Tibial artery (tissue), 4 donors: ENCODE measurements at regions not wholly inside any gene's neighbourhood (a gene's known extent, or its start where the extent isn't known, plus 50 kb on each side); places are given as distances from the start of the nearest gene placed in this dataset.
"Not testable (repeated sequence)": the region's sequence is repeated elsewhere in the genome, so short reads cannot be mapped to it uniquely, and the experiment has no call there.

Experiments used
- DNase-seq, 2 donors: peaks; one replicate each; pipeline ENCODE4 v3.0.0-alpha.2; 2019
- H3K27ac ChIP-seq, 2 donors: fragments of 200-600 bp; sonication (generic) in 1 of 2; 1 replicate in 1 of 2; 2 replicates in 1 of 2; pipeline ENCODE4 v1.5.1; 2018 to 2019; ENCODE audit warnings: mild to moderate bottlenecking in 1 of 2
- H3K27me3 ChIP-seq, 2 donors: fragments of 200-600 bp; sonication (generic) in 1 of 2; one replicate each; pipeline versions ENCODE4 v1.5.1 to v1.6.0; 2016 to 2019
- H3K36me3 ChIP-seq, 3 donors: fragments of 200-600 bp; sonication (generic) in 2 of 3; one replicate each; pipeline ENCODE4 v1.5.1; 2016 to 2019; ENCODE audit warnings: mild to moderate bottlenecking in 2 of 3
- H3K4me1 ChIP-seq, 4 donors: fragments of 200-600 bp; sonication (generic) in 2 of 4; 1 replicate in 3 of 4; 2 replicates in 1 of 4; pipeline ENCODE4 v1.5.1; 2016 to 2019
- H3K4me3 ChIP-seq, 2 donors: fragments of 200-600 bp; sonication (generic) in 1 of 2; 1 replicate in 1 of 2; 2 replicates in 1 of 2; pipeline ENCODE4 v1.5.1; 2018 to 2019; ENCODE audit warnings: mild to moderate bottlenecking in 2 of 2
- H3K9me3 ChIP-seq, 3 donors: fragments of 200-600 bp; sonication (generic) in 1 of 3; one replicate each; pipeline ENCODE4 v1.5.1; 2016 to 2019
- CTCF ChIP-seq, 2 experiments: fragments of 200-600 bp in 1 of 2; fragments of 450-650 bp in 1 of 2; IDR thresholded peaks; one replicate each; pipeline ENCODE4 v1.5.1; 2017 to 2019; ENCODE audit warnings: antibody characterized with exemption in 2 of 2, mild to moderate bottlenecking in 1 of 2, moderate library complexity in 1 of 2
- intact Hi-C: fragments of 100-400 bp; cut with DNase I; formaldehyde crosslinking; loops from one replicate; pipeline ENCODE4 v1.15.0; 2023; ENCODE audit warnings: low total_unique reads

GRCh38 chr7:115558161-115558560, 472.4 kb downstream of the TFEC start:
- Histone ChIP-seq H3K9me3 (no peaks in the 10 kb centered on the region), H3K4me1 (no peaks in the 10 kb centered on the region), H3K27me3 (no peaks in the 10 kb centered on the region), H3K4me3 (no peak overlapping the region), H3K27ac (no peak overlapping the region), H3K36me3 (no peaks in the 10 kb centered on the region)
- intact Hi-C loops, result no loop called here
- no peak for DNase-seq
- no peak for TF ChIP-seq CTCF (IDR thresholded peaks at IDR 0.05)

GRCh38 chr7:115557296-115557695, 473.3 kb downstream of the TFEC start:
- H3K27ac ChIP-seq, H3K4me3 ChIP-seq, H3K4me1 ChIP-seq, H3K36me3 ChIP-seq, intact Hi-C loops, H3K27me3 ChIP-seq, H3K9me3 ChIP-seq, DNase-seq: not testable (repeated sequence)

DNA sequence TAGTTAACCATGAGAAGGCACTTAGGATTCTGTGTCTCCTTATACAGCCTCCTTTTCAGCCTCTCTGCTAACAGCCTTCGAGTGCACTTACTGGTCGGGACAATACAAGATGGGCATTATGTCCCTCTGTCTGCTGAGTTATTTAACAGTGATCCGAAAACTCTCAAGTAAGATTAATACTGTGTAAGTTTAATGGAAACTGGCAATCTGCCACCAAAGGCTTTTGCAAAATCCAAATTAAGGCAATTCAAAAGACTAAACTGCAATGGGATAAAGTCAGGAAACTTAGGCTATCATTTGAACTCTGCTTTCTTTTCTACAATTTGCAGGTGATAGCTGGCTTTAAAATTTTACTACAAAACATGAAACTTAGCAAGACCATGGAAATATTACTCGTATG, 477.8 kb downstream of the TFEC start:
- Histone ChIP-seq H3K9me3 (no peaks in the 10 kb centered on the region), H3K27ac (no peak overlapping the region), H3K4me3 (no peak overlapping the region), H3K36me3 (no peaks in the 10 kb centered on the region), H3K27me3 (no peaks in the 10 kb centered on the region), H3K4me1 (no peaks in the 10 kb centered on the region)
- no peak for TF ChIP-seq CTCF (IDR thresholded peaks at IDR 0.05)
- intact Hi-C loops, result no loop called here
- DNase-seq, result no peak

- Histone ChIP-seq H3K27ac (no peak overlapping the region), H3K4me3 (no peak overlapping the region), H3K27me3 (no peaks in the 10 kb centered on the region), H3K4me1 (no peaks in the 10 kb centered on the region), H3K36me3 (no peaks in the 10 kb centered on the region), H3K9me3 (no peaks in the 10 kb centered on the region)
- no peak for TF ChIP-seq CTCF (IDR thresholded peaks at IDR 0.05)
- intact Hi-C loops, result loop anchor here (5.0 kb wide), 1 partner anchor 728 kb away; no protein-coding TSS in a partner anchor
- DNase-seq, result no peak
These were observed 480.7 kb downstream of the TFEC start for GRCh38 chr7:115549910-115550309.

GRCh38 chr7:115548756-115549155, 481.8 kb downstream of the TFEC start:
- Histone ChIP-seq H3K4me1 (no peaks in the 10 kb centered on the region), H3K4me3 (no peak overlapping the region), H3K9me3 (no peaks in the 10 kb centered on the region), H3K36me3 (no peaks in the 10 kb centered on the region), H3K27ac (no peak overlapping the region), H3K27me3 (no peaks in the 10 kb centered on the region)
- no peak for DNase-seq
- no peak for TF ChIP-seq CTCF (IDR thresholded peaks at IDR 0.05)
- intact Hi-C loops, result loop anchor here (5.0 kb wide), 1 partner anchor 726 kb away; no protein-coding TSS in a partner anchor

DNA sequence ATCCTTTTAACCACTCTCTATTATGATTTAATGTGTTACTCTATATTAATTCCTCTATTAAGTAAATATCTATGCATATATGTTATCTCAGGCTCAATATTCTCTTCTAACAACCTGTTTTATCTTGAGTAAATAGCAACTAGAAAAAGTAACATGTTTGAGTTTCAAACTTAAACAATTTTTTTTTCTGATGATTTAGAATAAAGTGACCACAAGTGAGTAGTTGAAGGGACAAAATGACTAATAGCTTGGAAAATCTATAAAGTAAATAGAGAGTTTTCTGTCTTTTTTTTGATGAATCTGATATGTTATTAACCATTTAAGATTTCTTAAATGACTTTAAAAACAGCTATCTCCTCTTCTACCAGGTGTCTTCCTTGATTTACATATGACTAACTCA, 483.8 kb downstream of the TFEC start:
- no peak for TF ChIP-seq CTCF (IDR thresholded peaks at IDR 0.05)
- Histone ChIP-seq H3K4me3 (no peak overlapping the region), H3K9me3 (no peaks in the 10 kb centered on the region), H3K36me3 (no peaks in the 10 kb centered on the region), H3K27ac (no peak overlapping the region), H3K4me1 (no peaks in the 10 kb centered on the region), H3K27me3 (no peaks in the 10 kb centered on the region)
- no peak for DNase-seq
- intact Hi-C loops, result loop anchor here (5.0 kb wide), 1 partner anchor 724 kb away; no protein-coding TSS in a partner anchor
